Spleen (tissue), 7 donors: ENCODE measurements at regions not wholly inside any gene's neighbourhood (a gene's known extent, or its start where the extent isn't known, plus 50 kb on each side); places are given as distances from the start of the nearest gene placed in this dataset.

Experiments
- CTCF ChIP-seq, 11 experiments: fragments of 200-600 bp in 7 of 11; fragments of 450-650 bp in 4 of 11; sonication (generic) in 4 of 11; IDR thresholded peaks in 8 of 11; conservative IDR thresholded peaks in 3 of 11; 1 replicate in 7 of 11; 2 replicates in 4 of 11; pipeline versions ENCODE4 v1.4.0 to v1.8.0; 2016 to 2021; ENCODE audit warnings: antibody characterized with exemption in 11 of 11, inconsistent platforms in 4 of 11, mild to moderate bottlenecking in 1 of 11
- POLR2A ChIP-seq, 3 donors: fragments of 450-650 bp; IDR thresholded peaks; one replicate each; pipeline ENCODE4 v1.5.1; 2017; ENCODE audit warnings: antibody characterized with exemption in 3 of 3, mild to moderate bottlenecking in 1 of 3
- POLR2AphosphoS5 ChIP-seq, 3 donors: sonication (generic); formaldehyde crosslinking; IDR thresholded peaks; one replicate each; pipeline ENCODE4 v1.5.1; 2017; ENCODE audit warnings: antibody characterized with exemption in 3 of 3
- donor health status: DM: no; HTN: no; CAD: no; lungs with moderate emphysema.
- donor health status: DM: no; HTN: no; CAD: no.
- donor health status: DM: no; HTN: no; CAD: no.

DNA sequence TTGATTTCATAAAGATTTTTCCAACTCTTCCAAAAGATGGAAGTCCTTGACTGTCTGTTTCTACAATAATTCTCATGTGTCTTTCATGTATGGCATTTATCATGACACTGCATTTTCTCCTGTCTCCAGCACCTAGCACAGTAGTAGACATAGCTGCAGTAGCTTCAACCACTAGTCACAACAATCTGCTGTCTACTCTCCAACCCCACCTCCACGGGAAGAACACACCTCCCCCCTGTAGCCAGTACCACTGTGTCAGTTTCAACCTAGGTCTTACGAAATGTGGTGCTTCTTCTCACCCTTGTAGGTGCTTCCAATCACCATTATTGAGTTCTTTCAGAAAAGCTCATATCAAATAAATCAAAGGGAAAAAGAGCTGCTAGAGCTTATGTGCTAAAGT is 425.1 kb upstream of the ADAMTS5 start:
- TF ChIP-seq POLR2A (IDR thresholded peaks at IDR 0.05): no peak
- no peak for TF ChIP-seq CTCF (IDR thresholded peaks at IDR 0.05 in 8 of 11, conservative IDR thresholded peaks at IDR 0.05 in 3 of 11)
- TF ChIP-seq POLR2AphosphoS5 (IDR thresholded peaks at IDR 0.05): no peak
